Neural cell (in vitro differentiated cells): ENCODE measurements at regions not wholly inside any gene's neighbourhood (a gene's known extent, or its start where the extent isn't known, plus 50 kb on each side); places are given as distances from the start of the nearest gene placed in this dataset.
"Not testable (repeated sequence)": the region's sequence is repeated elsewhere in the genome, so short reads cannot be mapped to it uniquely, and the experiment has no call there.

Source experiments
- H2AFZ ChIP-seq: fragments of 200-600, 300-800 bp; sonication (generic), shearing (Covaris generic); 2 replicates; pipeline ENCODE4 v1.6.0; 2014; ENCODE audit warnings: low read depth, mild to moderate bottlenecking, antibody characterized with exemption, low read length, moderate library complexity
- H3F3A ChIP-seq: fragments of 200-600 bp; shearing (Covaris generic); 2 replicates; pipeline ENCODE4 v1.6.1; 2016; ENCODE audit warnings: mild to moderate bottlenecking, moderate library complexity, mixed read lengths, antibody characterized with exemption, low read length; ENCODE audit not compliant: insufficient read depth, poor library complexity, severe bottlenecking
- H3K27ac ChIP-seq: fragments of 200-600, 300-800 bp; sonication (generic), shearing (Covaris generic); 2 replicates; pipeline ENCODE4 v1.5.1; 2014; ENCODE audit warnings: mild to moderate bottlenecking, low read length, moderate library complexity
- H3K27me3 ChIP-seq: fragments of 300-800, 200-600 bp; sonication (generic), shearing (Covaris generic); 2 replicates; pipeline ENCODE4 v1.6.0; 2014; ENCODE audit warnings: mild to moderate bottlenecking, low read depth, low read length, moderate library complexity; ENCODE audit not compliant: insufficient read depth
- H3K36me3 ChIP-seq: fragments of 300-800, 200-600 bp; sonication (generic), shearing (Covaris generic); 2 replicates; pipeline ENCODE4 v1.5.1; 2014; ENCODE audit warnings: mild to moderate bottlenecking, antibody characterized with exemption, low read length, moderate library complexity; ENCODE audit not compliant: insufficient read depth
- H3K4me2 ChIP-seq: fragments of 300-800, 200-600 bp; sonication (generic), shearing (Covaris generic); 2 replicates; pipeline ENCODE4 v1.6.0; 2014; ENCODE audit warnings: mild to moderate bottlenecking, low read length
- H3K4me3 ChIP-seq: fragments of 300-800, 200-600 bp; sonication (generic), shearing (Covaris generic); 2 replicates; pipeline ENCODE4 v1.5.1; 2014; ENCODE audit warnings: mild to moderate bottlenecking, low read length, moderate library complexity
- H3K79me2 ChIP-seq: fragments of 200-600 bp; shearing (Covaris generic); replicated peaks from 2 replicates; pipeline ENCODE4 v1.6.0; 2014; ENCODE audit warnings: mild to moderate bottlenecking, low read length, moderate library complexity; ENCODE audit not compliant: insufficient read depth
- H3K9ac ChIP-seq: fragments of 300-800, 200-600 bp; sonication (generic), shearing (Covaris generic); 2 replicates; pipeline ENCODE4 v1.6.1; 2016; ENCODE audit warnings: mild to moderate bottlenecking, low read length, mixed read lengths
- H3K9me2 ChIP-seq: fragments of 200-600 bp; shearing (Covaris generic); 2 replicates; pipeline ENCODE4 v1.6.1; 2016; ENCODE audit warnings: mild to moderate bottlenecking, low read length, mixed read lengths; ENCODE audit not compliant: insufficient read depth
- H3K9me3 ChIP-seq: fragments of 200-600, 300-800 bp; sonication (generic), shearing (Covaris generic); 2 replicates; pipeline ENCODE4 v1.6.1; 2016; ENCODE audit warnings: mild to moderate bottlenecking, mixed run types, low read length, moderate library complexity, mixed read lengths
- H4K20me1 ChIP-seq: fragments of 200-600 bp; shearing (Covaris generic); 2 replicates; pipeline ENCODE4 v1.6.1; 2016; ENCODE audit warnings: mild to moderate bottlenecking, mixed run types; ENCODE audit not compliant: insufficient read depth
- CTCF ChIP-seq: fragments of 450-650 bp; IDR thresholded peaks from 2 replicates; pipeline ENCODE4 v1.5.1; 2014; ENCODE audit warnings: antibody characterized with exemption, mild to moderate bottlenecking, moderate library complexity; ENCODE audit not compliant: poor library complexity, severe bottlenecking
- EP300 ChIP-seq: fragments of 450-650 bp; conservative IDR thresholded peaks from 2 replicates; pipeline ENCODE4 v1.6.1; 2014; ENCODE audit warnings: antibody characterized with exemption, mild to moderate bottlenecking, moderate library complexity; ENCODE audit not compliant: poor library complexity, severe bottlenecking
- EZH2 ChIP-seq: fragments of 200-600, 300-800 bp; shearing (Covaris generic), sonication (generic); IDR thresholded peaks from 2 replicates; pipeline ENCODE4 v1.6.1; 2014; ENCODE audit warnings: antibody characterized with exemption, low read length, borderline replicate concordance, mild to moderate bottlenecking; ENCODE audit not compliant: insufficient read depth, poor library complexity, severe bottlenecking
- MXI1 ChIP-seq: fragments of 450-650 bp; conservative IDR thresholded peaks from 2 replicates; pipeline ENCODE4 v1.6.1; 2014; ENCODE audit warnings: antibody characterized with exemption, mild to moderate bottlenecking; ENCODE audit not compliant: poor library complexity, severe bottlenecking
- POLR2AphosphoS5 ChIP-seq: IDR thresholded peaks from 2 replicates; pipeline ENCODE4 v1.6.1; 2012
- RAD21 ChIP-seq: fragments of 450-650 bp; conservative IDR thresholded peaks from 2 replicates; pipeline ENCODE4 v1.6.1; 2014; ENCODE audit warnings: antibody characterized with exemption, mild to moderate bottlenecking, moderate library complexity
- REST ChIP-seq: IDR thresholded peaks from 2 replicates; pipeline ENCODE4 v1.6.1; 2012; ENCODE audit warnings: borderline replicate concordance
- SMC3 ChIP-seq: fragments of 450-650 bp; conservative IDR thresholded peaks from 2 replicates; pipeline ENCODE4 v1.6.1; 2014; ENCODE audit warnings: antibody characterized with exemption, mild to moderate bottlenecking, moderate library complexity; ENCODE audit not compliant: poor library complexity
- TAF1 ChIP-seq: IDR thresholded peaks from 2 replicates; pipeline ENCODE4 v1.6.1; 2012; ENCODE audit warnings: low read depth

- H3F3A ChIP-seq, result no peaks in the 10 kb centered on the region
- H3K79me2 ChIP-seq, result no peaks in the 10 kb centered on the region
- peaks cover 5% of the 10 kb centered on the region for H3K9me3 ChIP-seq
- H4K20me1 ChIP-seq, result no peaks in the 10 kb centered on the region
- H3K4me2 ChIP-seq, result no peak overlapping the region
- no peaks in the 10 kb centered on the region for H3K9me2 ChIP-seq
- no peak overlapping the region for H3K9ac ChIP-seq
- no peak overlapping the region for H2AFZ ChIP-seq
- H3K27me3 ChIP-seq, result no peaks in the 10 kb centered on the region
- no peak overlapping the region for H3K27ac ChIP-seq
- H3K4me3 ChIP-seq, result no peak overlapping the region
- TF ChIP-seq EP300 (no peak), RAD21 (no peak), TAF1 (no peak), SMC3 (no peak), POLR2AphosphoS5 (no peak), EZH2 (no peak), MXI1 (no peak), REST (no peak), CTCF (no peak)
- H3K36me3 ChIP-seq, result no peaks in the 10 kb centered on the region
Measured at GRCh38 chr4:186366326-186366725, 100.3 kb downstream of the F11 start.

GRCh38 chr4:186363038-186363437 is 97.0 kb downstream of the F11 start:
- not testable (repeated sequence) for H3K4me3 ChIP-seq, H3K9ac ChIP-seq, H3K36me3 ChIP-seq, H3K9me3 ChIP-seq, H3F3A ChIP-seq, H3K9me2 ChIP-seq, H2AFZ ChIP-seq, H3K79me2 ChIP-seq, H3K27me3 ChIP-seq, H3K4me2 ChIP-seq, H3K27ac ChIP-seq, H4K20me1 ChIP-seq

GRCh38 chr4:186360551-186360950 is 94.6 kb downstream of the F11 start:
- Histone ChIP-seq H3K9me2 (no peaks in the 10 kb centered on the region), H3K4me2 (no peak overlapping the region), H3K79me2 (no peaks in the 10 kb centered on the region), H3K27ac (no peak overlapping the region), H3K9me3 (peaks cover 5% of the 10 kb centered on the region), H2AFZ (no peak overlapping the region), H3K36me3 (no peaks in the 10 kb centered on the region), H4K20me1 (no peaks in the 10 kb centered on the region), H3K4me3 (no peak overlapping the region), H3K27me3 (no peaks in the 10 kb centered on the region), H3F3A (no peaks in the 10 kb centered on the region), H3K9ac (no peak overlapping the region)
- TF ChIP-seq EP300 (no peak), CTCF (no peak), RAD21 (no peak), TAF1 (no peak), REST (no peak), EZH2 (no peak), SMC3 (no peak), POLR2AphosphoS5 (no peak), MXI1 (no peak)
